ENCODE measurements at regions not wholly inside any gene's neighbourhood (a gene's known extent, or its start where the extent isn't known, plus 50 kb on each side); places are given as distances from the start of the nearest gene placed in this dataset.

DNA sequence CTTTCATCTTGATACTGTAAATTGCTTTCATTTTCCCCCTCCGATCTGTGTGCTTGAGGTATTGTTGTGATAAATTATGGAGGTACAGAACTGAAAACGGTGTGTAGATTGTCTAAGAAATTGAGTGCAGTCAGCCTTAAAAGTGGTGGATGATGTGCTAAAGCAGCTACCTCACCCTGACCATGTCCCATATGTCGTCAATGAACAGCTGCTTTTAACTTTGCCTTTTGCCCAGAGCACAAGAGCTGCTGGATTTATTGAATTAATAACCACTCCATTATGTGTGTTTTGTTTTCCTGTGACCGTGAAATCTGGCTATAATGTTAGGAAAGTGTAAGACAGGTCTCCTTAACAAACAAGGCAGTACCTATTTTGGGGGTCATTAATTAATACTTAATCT, 581.9 kb upstream of the PITX2 start:
- no peak for DNase-seq (ENCODE audit: low read depth, low spot score)
- TF ChIP-seq FOXP2 (optimal IDR thresholded peaks at IDR 0.05; ENCODE audit: control extremely low read depth, extremely low read length, insufficient read depth) (no peak), POLR2AphosphoS5 (IDR thresholded peaks at IDR 0.05; ENCODE audit: borderline replicate concordance, low read depth, low read length) (no peak), EZH2 (IDR thresholded peaks at IDR 0.05) (no peak)
- Histone ChIP-seq H3K9me3 (ENCODE audit: low read depth, low read length) (no peaks in the 10 kb centered on the region), H3K36me3 (ENCODE audit: insufficient read depth, low read length) (no peaks in the 10 kb centered on the region), H3K27ac (0 out of 2 replicates have a peak overlapping the region, but pooled peaks have one; percentile 49), H3K9ac (ENCODE audit: insufficient read length) (no peak overlapping the region), H3K4me3 (no peak overlapping the region)

DNA sequence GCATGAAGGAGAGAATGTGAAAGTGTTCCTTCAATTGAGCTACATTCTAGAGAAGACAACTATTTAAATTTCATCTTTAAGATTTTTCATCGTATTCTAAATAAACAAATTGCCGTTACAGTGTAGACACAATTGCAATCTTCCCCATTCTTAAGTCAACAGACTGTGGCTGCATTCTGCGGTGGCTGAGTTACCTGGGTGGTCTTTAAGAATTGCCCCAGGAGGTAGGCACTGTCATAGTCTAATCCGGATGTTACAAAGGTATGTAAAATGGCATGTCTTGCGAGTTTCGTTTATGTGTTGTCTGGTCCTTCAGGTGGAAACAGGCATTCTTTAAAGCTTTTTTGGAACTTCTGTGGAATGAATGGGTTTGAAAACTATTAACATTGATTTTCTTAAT, 586.1 kb upstream of the PITX2 start:
- Histone ChIP-seq H3K36me3 (ENCODE audit: insufficient read depth, low read length) (no peaks in the 10 kb centered on the region), H3K27ac (no peak overlapping the region), H3K9me3 (ENCODE audit: low read depth, low read length) (no peaks in the 10 kb centered on the region), H3K9ac (ENCODE audit: insufficient read length) (no peak overlapping the region), H3K4me3 (no peak overlapping the region)
- TF ChIP-seq FOXP2 (optimal IDR thresholded peaks at IDR 0.05; ENCODE audit: control extremely low read depth, extremely low read length, insufficient read depth) (no peak), EZH2 (IDR thresholded peaks at IDR 0.05) (no peak), POLR2AphosphoS5 (IDR thresholded peaks at IDR 0.05; ENCODE audit: borderline replicate concordance, low read depth, low read length) (no peak)
- no peak for DNase-seq (ENCODE audit: low read depth, low spot score)

DNA sequence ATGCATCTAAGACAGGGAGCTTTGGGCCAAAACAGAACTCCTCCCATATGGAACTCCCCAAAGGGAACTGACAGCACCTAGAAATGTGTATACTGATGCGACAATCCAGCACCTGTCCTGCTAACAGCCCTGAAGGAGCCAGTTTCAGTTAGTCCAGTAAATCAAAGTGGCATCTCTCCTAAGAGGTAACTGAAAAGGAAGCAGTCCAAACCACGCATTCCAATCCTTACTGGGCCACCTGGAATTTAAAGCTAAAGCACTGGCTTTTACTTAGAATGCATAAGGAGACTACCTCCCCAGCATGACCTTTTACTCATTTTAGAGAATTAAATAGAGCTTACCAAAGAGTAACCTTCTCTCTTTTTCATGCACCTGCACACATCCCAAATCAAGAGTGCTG, 586.8 kb upstream of the PITX2 start:
- Histone ChIP-seq H3K9ac (ENCODE audit: insufficient read length) (no peak overlapping the region), H3K27ac (no peak overlapping the region), H3K36me3 (ENCODE audit: insufficient read depth, low read length) (no peaks in the 10 kb centered on the region), H3K9me3 (ENCODE audit: low read depth, low read length) (no peaks in the 10 kb centered on the region), H3K4me3 (no peak overlapping the region)
- no peak for DNase-seq (ENCODE audit: low read depth, low spot score)
- TF ChIP-seq POLR2AphosphoS5 (IDR thresholded peaks at IDR 0.05; ENCODE audit: borderline replicate concordance, low read depth, low read length): no peak

DNA sequence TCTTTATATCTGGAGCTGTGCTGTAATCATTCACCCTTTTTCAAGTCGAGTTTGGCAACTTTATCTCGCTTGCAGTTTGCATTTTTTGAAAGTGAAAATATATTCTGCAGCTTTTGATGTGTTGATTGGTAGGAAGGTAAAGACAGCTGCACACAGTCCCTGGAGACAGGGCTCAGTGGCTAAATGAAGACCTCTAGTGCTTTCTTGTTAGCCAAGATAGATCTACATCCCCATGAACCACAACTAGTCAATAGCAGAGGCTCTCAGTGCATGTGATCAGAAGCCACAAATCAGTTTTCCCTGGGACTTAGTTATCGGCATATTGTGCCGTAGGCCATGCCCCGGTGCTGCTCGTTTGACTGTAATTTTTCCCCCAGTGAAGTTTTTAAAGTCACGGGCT, 587.7 kb upstream of the PITX2 start:
- H3K27ac ChIP-seq: no peak overlapping the region

DNA sequence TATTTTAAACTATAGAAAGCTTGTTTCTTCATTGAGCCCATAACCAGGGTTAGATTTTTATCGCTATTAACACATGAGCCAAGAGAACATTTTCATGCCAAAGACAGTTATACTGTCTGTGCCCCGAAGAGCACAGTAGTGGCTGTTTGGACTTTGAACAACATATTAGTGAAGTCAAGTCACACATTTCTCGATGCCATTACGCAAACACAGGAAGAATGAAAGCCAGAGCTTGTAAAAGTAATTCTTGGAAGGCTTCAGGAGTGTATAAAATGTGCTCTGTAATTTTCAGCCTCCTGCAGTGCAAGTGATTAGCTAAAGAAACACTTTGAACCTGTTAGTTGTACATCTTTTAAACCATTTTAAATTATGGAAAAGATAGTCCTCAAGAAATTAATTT, 590.7 kb upstream of the PITX2 start:
- Histone ChIP-seq H3K9me3 (ENCODE audit: low read depth, low read length) (no peaks in the 10 kb centered on the region), H3K9ac (ENCODE audit: insufficient read length) (no peak overlapping the region), H3K4me3 (peak overlapping the region; percentile 47), H3K36me3 (ENCODE audit: insufficient read depth, low read length) (no peaks in the 10 kb centered on the region), H3K27ac (peak overlapping the region; percentile 43)
- TF ChIP-seq POLR2AphosphoS5 (IDR thresholded peaks at IDR 0.05; ENCODE audit: borderline replicate concordance, low read depth, low read length) (no peak; the same call in 1 of the 2 replicates), EZH2 (IDR thresholded peaks at IDR 0.05) (no peak), FOXP2 (optimal IDR thresholded peaks at IDR 0.05; ENCODE audit: control extremely low read depth, extremely low read length, insufficient read depth) (no peak)
- peak; percentile 70 for DNase-seq (ENCODE audit: low read depth, low spot score)

More for the DNA sequence above, 587.7 kb upstream of the PITX2 start:
- H3K36me3 ChIP-seq (ENCODE audit: insufficient read depth, low read length): no peaks in the 10 kb centered on the region
- DNase-seq (ENCODE audit: low read depth, low spot score): no peak
- H3K9ac ChIP-seq (ENCODE audit: insufficient read length): no peak overlapping the region
- no peak for TF ChIP-seq POLR2AphosphoS5 (IDR thresholded peaks at IDR 0.05; ENCODE audit: borderline replicate concordance, low read depth, low read length)
- TF ChIP-seq FOXP2 (optimal IDR thresholded peaks at IDR 0.05; ENCODE audit: control extremely low read depth, extremely low read length, insufficient read depth): no peak
- no peak for TF ChIP-seq EZH2 (IDR thresholded peaks at IDR 0.05)
- no peak overlapping the region for H3K4me3 ChIP-seq
- H3K9me3 ChIP-seq (ENCODE audit: low read depth, low read length): no peaks in the 10 kb centered on the region

DNA sequence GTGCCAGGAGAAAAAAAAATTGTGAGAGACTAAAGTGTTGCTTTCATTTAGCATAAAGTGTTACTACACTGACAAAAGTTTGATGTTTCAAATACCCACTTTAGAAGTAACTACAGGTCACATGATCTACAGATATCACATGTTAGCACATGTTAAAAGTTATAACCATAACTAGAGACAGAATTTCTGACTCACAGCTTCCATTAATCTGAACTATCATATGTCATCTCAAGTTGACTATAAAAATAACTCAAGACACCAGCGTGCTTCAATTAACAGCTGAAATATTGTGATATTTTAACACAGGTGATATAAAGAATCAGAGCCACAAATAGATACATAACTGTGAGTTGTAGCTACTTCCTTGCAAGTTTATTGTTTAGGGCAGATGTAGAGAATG, 591.5 kb upstream of the PITX2 start:
- H3K9ac ChIP-seq (ENCODE audit: insufficient read length): no peak overlapping the region
- DNase-seq (ENCODE audit: low read depth, low spot score): no peak
- H3K27ac ChIP-seq: peak overlapping the region; percentile 43
- no peaks in the 10 kb centered on the region for H3K36me3 ChIP-seq (ENCODE audit: insufficient read depth, low read length)
- no peaks in the 10 kb centered on the region for H3K9me3 ChIP-seq (ENCODE audit: low read depth, low read length)
- no peak for TF ChIP-seq EZH2 (IDR thresholded peaks at IDR 0.05)
- H3K4me3 ChIP-seq: peak overlapping the region; percentile 47

DNA sequence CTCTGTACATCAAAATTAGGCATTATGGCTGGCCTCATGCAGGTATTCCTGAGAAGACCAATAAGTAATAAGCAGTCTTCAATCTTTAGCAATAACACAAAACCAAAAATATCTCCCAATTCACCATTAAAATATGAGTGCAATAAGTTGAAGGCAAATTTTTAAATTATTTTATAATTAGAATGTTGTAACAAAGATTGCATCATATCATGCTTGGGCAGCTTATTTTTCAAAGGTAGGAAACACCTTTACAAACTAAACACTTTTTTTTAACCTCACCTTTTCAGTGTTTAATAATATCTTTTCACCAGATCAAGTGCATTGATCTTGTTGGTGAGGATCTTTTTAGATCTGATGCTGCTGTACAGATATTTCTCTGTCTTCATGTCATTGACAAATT, 592.9 kb upstream of the PITX2 start:
- DNase-seq (ENCODE audit: low read depth, low spot score): no peak
- H3K36me3 ChIP-seq (ENCODE audit: insufficient read depth, low read length): no peaks in the 10 kb centered on the region
- TF ChIP-seq EZH2 (IDR thresholded peaks at IDR 0.05) (no peak), POLR2AphosphoS5 (IDR thresholded peaks at IDR 0.05; ENCODE audit: borderline replicate concordance, low read depth, low read length) (no peak), FOXP2 (optimal IDR thresholded peaks at IDR 0.05; ENCODE audit: control extremely low read depth, extremely low read length, insufficient read depth) (no peak)

DNA sequence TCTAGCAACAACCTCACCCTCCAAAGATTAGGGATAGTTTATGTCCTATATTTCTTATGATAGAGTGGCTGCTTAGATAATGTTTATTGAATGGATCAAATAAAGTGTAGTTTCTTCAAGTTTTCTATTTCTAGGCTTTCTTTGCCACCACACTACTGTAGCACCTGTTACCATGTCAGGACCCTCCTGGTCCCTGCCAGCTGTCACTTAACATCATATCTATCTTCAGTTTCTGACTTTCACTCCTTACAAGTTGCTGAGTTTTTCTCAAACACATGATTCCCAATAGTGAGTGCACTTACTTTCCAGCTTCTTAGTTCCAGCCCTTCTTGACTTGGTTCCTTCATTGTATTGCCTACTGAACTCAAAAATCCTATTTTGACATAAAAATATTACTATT, 593.9 kb upstream of the PITX2 start:
- H3K9ac ChIP-seq (ENCODE audit: insufficient read length): no peak overlapping the region
- no peak overlapping the region for H3K27ac ChIP-seq
- DNase-seq (ENCODE audit: low read depth, low spot score): no peak
- H3K9me3 ChIP-seq (ENCODE audit: low read depth, low read length): no peaks in the 10 kb centered on the region
- no peak for TF ChIP-seq EZH2 (IDR thresholded peaks at IDR 0.05)
- TF ChIP-seq POLR2AphosphoS5 (IDR thresholded peaks at IDR 0.05; ENCODE audit: borderline replicate concordance, low read depth, low read length): no peak
- no peak for TF ChIP-seq FOXP2 (optimal IDR thresholded peaks at IDR 0.05; ENCODE audit: control extremely low read depth, extremely low read length, insufficient read depth)
- H3K4me3 ChIP-seq: no peak overlapping the region
- H3K36me3 ChIP-seq (ENCODE audit: insufficient read depth, low read length): no peaks in the 10 kb centered on the region

More for the DNA sequence above, 592.9 kb upstream of the PITX2 start:
- H3K9ac ChIP-seq (ENCODE audit: insufficient read length): no peak overlapping the region
- H3K4me3 ChIP-seq: no peak overlapping the region
- no peak overlapping the region for H3K27ac ChIP-seq
- no peaks in the 10 kb centered on the region for H3K9me3 ChIP-seq (ENCODE audit: low read depth, low read length)

DNA sequence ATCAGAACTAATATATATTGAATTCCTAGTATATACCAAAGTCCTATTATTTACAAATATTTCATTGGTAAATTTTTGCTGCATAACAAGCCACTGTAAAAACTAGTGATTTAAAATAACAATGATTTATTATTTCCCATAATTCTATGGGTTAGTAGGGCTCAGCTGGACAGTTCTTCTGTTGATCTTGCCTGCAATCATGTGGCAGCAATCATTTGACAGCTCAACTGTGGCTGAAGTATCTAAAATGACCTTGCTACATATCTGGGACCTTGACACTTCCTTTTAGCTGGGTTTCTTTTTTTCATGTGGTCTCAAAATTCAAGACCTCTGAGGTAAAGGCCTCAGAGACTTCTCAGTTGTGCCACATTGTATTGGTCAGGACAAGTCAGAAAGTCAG, 598.5 kb upstream of the PITX2 start:
- Histone ChIP-seq H3K4me3 (no peak overlapping the region), H3K36me3 (ENCODE audit: insufficient read depth, low read length) (no peaks in the 10 kb centered on the region), H3K27ac (no peak overlapping the region), H3K9me3 (ENCODE audit: low read depth, low read length) (no peaks in the 10 kb centered on the region), H3K9ac (ENCODE audit: insufficient read length) (no peak overlapping the region)
- no peak for DNase-seq (ENCODE audit: low read depth, low spot score)
- TF ChIP-seq FOXP2 (optimal IDR thresholded peaks at IDR 0.05; ENCODE audit: control extremely low read depth, extremely low read length, insufficient read depth): no peak
- no peak for TF ChIP-seq POLR2AphosphoS5 (IDR thresholded peaks at IDR 0.05; ENCODE audit: borderline replicate concordance, low read depth, low read length)
- no peak for TF ChIP-seq EZH2 (IDR thresholded peaks at IDR 0.05)

Data from SK-N-MC (cell line).